Liver (tissue), 8 donors: ENCODE measurements at regions not wholly inside any gene's neighbourhood (a gene's known extent, or its start where the extent isn't known, plus 50 kb on each side); places are given as distances from the start of the nearest gene placed in this dataset.

Experiments
- DNase-seq: peaks from one replicate; pipeline ENCODE4 v3.0.0-alpha.2; 2017; ENCODE audit warnings: low spot score
- H3K27ac ChIP-seq, 2 donors: one replicate each; pipeline ENCODE4 v1.7.0; 2013; ENCODE audit warnings: inconsistent platforms in 2 of 2, low read length in 2 of 2, control low read depth in 1 of 2, low read depth in 1 of 2, mild to moderate bottlenecking in 1 of 2
- H3K27me3 ChIP-seq, 4 donors: one replicate each; pipeline versions ENCODE4 v1.6.1 to v1.7.0; 2013; ENCODE audit warnings: low read length in 3 of 4, inconsistent platforms in 1 of 4, mild to moderate bottlenecking in 1 of 4, moderate library complexity in 1 of 4; ENCODE audit not compliant: control insufficient read depth in 4 of 4, insufficient read depth in 4 of 4
- H3K36me3 ChIP-seq, 4 donors: one replicate each; pipeline versions ENCODE4 v1.6.1 to v1.7.0; 2013; ENCODE audit warnings: low read length in 3 of 4, mild to moderate bottlenecking in 3 of 4, low read depth in 1 of 4, moderate library complexity in 1 of 4; ENCODE audit not compliant: control insufficient read depth in 4 of 4, insufficient read depth in 3 of 4
- H3K4me1 ChIP-seq, 4 donors: one replicate each; pipeline versions ENCODE4 v1.6.1 to v1.7.0; 2013; ENCODE audit warnings: low read length in 3 of 4, mild to moderate bottlenecking in 3 of 4, moderate library complexity in 1 of 4; ENCODE audit not compliant: control insufficient read depth in 4 of 4, insufficient read depth in 4 of 4
- H3K4me3 ChIP-seq, 3 donors: one replicate each; pipeline versions ENCODE4 v1.6.1 to v1.7.0; 2013; ENCODE audit warnings: low read length in 3 of 3, control low read depth in 1 of 3, low read depth in 1 of 3, mild to moderate bottlenecking in 1 of 3
- H3K9ac ChIP-seq, 2 donors: one replicate each; pipeline ENCODE4 v1.7.0; 2013; ENCODE audit warnings: low read length in 2 of 2, mild to moderate bottlenecking in 2 of 2, moderate library complexity in 2 of 2, control low read depth in 1 of 2, low read depth in 1 of 2
- H3K9me3 ChIP-seq, 4 donors: one replicate each; pipeline versions ENCODE4 v1.6.1 to v1.7.0; 2013; ENCODE audit warnings: low read length in 3 of 4; ENCODE audit not compliant: control insufficient read depth in 4 of 4
- EGR1 ChIP-seq, 2 donors: IDR thresholded peaks; 2 replicates each; pipeline ENCODE4 v1.6.1; 2016 to 2018; ENCODE audit warnings: antibody characterized with exemption in 2 of 2, low read depth in 2 of 2
- FOXA2 ChIP-seq: IDR thresholded peaks from 2 replicates; pipeline ENCODE4 v1.6.1; 2016; ENCODE audit warnings: antibody characterized with exemption
- GABPA ChIP-seq, 2 donors: IDR thresholded peaks in 1 of 2; conservative IDR thresholded peaks in 1 of 2; 2 replicates each; pipeline ENCODE4 v1.6.1; 2016; ENCODE audit warnings: antibody characterized with exemption in 2 of 2, mild to moderate bottlenecking in 1 of 2, moderate library complexity in 1 of 2
- HNF4A ChIP-seq, 2 donors: conservative IDR thresholded peaks; 2 replicates each; pipeline ENCODE4 v1.6.1; 2016; ENCODE audit warnings: antibody characterized with exemption in 2 of 2, mild to moderate bottlenecking in 2 of 2
- HNF4G ChIP-seq: IDR thresholded peaks from 2 replicates; pipeline ENCODE4 v1.6.1; 2016; ENCODE audit warnings: antibody characterized with exemption
- NR2F2 ChIP-seq: IDR thresholded peaks from 2 replicates; pipeline ENCODE4 v1.6.1; 2016; ENCODE audit warnings: antibody characterized with exemption
- RAD21 ChIP-seq, 2 donors: IDR thresholded peaks; 2 replicates each; pipeline ENCODE4 v1.6.1; 2016; ENCODE audit warnings: antibody characterized with exemption in 2 of 2, mild to moderate bottlenecking in 2 of 2
- RXRA ChIP-seq, 2 donors: IDR thresholded peaks; 2 replicates each; pipeline ENCODE4 v1.6.1; 2017 to 2018; ENCODE audit warnings: antibody characterized with exemption in 2 of 2, mild to moderate bottlenecking in 1 of 2
- SP1 ChIP-seq: IDR thresholded peaks from 2 replicates; pipeline ENCODE4 v1.6.1; 2018; ENCODE audit warnings: antibody characterized with exemption, mild to moderate bottlenecking
- TAF1 ChIP-seq: conservative IDR thresholded peaks from 2 replicates; pipeline ENCODE4 v1.6.1; 2016; ENCODE audit warnings: antibody characterized with exemption, mild to moderate bottlenecking
- WGBS: extraction: QIAGEN DNeasy Blood & Tissue Kit; methylation state at CpG from one replicate; pipeline ENCODE4 v1.1.7; 2013; 5-methylcytosine and 5-hydroxymethylcytosine counted together
- TF ChIP-seq, protein P1 (sequence below): IDR thresholded peaks from 2 replicates; pipeline ENCODE4 v1.6.1; 2016; ENCODE audit warnings: antibody characterized with exemption
- TF ChIP-seq, protein P2 (sequence below): IDR thresholded peaks from 2 replicates; pipeline ENCODE4 v1.6.1; 2016; ENCODE audit warnings: antibody characterized with exemption, mild to moderate bottlenecking
- TF ChIP-seq, protein P3 (sequence below): IDR thresholded peaks from 2 replicates; pipeline ENCODE4 v1.6.1; 2016; ENCODE audit warnings: antibody characterized with exemption
- TF ChIP-seq, protein P4 (sequence below): IDR thresholded peaks from 2 replicates; pipeline ENCODE4 v1.6.1; 2016; ENCODE audit warnings: antibody characterized with exemption
- TF ChIP-seq, protein P5 (sequence below): fragments of 150-350 bp; IDR thresholded peaks from 2 replicates; pipeline ENCODE4 v1.5.1; 2017; ENCODE audit warnings: improper control_type of control experiment, low read depth, low read length; ENCODE audit not compliant: missing input control
- donor health status: healthy.
- donor health status: healthy.
- donor health status: healthy.
- donor health status: healthy.
- donor health status: healthy.

DNA sequence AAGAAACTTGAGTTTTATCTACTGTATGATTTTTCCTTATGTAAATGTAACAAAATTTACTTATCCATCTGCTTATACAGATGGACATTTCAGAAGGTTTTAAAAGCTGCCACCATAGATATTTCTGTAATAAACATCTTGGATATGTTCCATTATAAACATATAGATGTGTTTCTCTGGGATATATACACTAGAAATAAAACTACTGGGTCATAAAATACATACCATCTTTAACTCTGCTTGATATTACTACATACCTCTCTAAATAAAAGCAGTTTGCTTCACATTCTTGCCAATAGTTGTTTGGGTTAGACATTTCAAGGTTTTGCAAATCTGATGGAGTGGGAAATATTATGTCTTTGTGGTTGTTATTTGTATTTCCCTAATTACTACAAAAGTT, 220.6 kb downstream of the FBXO8 start:
- H3K36me3 ChIP-seq = no peaks in the 10 kb centered on the region
- TF ChIP-seq, protein P1, sequence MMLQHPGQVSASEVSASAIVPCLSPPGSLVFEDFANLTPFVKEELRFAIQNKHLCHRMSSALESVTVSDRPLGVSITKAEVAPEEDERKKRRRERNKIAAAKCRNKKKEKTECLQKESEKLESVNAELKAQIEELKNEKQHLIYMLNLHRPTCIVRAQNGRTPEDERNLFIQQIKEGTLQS = no peak
- no peak for DNase-seq
- no peak overlapping the region for H3K9ac ChIP-seq
- no peak overlapping the region for H3K27ac ChIP-seq
- peaks cover 0 to 4% (median 0%) of the 10 kb centered on the region in 4 donors for H3K27me3 ChIP-seq
- no peak overlapping the region for H3K4me3 ChIP-seq
- H3K9me3 ChIP-seq = no peaks in the 10 kb centered on the region
- no peaks in the 10 kb centered on the region for H3K4me1 ChIP-seq

DNA sequence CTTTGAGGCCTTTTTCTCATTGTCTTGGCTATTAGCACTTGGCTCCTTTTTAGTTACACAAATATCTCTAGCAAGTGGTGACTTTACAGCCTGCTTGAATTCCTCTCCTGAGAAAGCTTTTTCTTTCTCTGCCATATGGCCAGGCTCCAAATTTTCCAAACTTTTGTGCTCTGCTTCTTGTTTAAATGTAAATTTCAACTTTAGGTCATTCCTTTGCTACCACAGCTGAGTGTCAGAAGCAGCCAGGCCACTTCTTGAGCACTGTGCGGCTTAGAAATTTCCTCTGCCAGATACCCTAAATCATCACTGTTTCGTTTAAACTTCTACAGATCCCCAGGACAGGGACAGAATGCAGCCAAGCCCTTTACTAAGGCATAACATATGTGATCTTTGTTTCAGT, 222.4 kb downstream of the FBXO8 start:
- H3K4me1 ChIP-seq = no peaks in the 10 kb centered on the region
- no peaks in the 10 kb centered on the region for H3K27me3 ChIP-seq
- H3K36me3 ChIP-seq = no peaks in the 10 kb centered on the region
- no peak overlapping the region for H3K27ac ChIP-seq
- TF ChIP-seq HNF4G (no peak), GABPA (IDR thresholded peaks at IDR 0.05 in 1 of 2, conservative IDR thresholded peaks at IDR 0.05 in 1 of 2) (no peak), RXRA (IDR thresholded peaks at IDR 0.05) (no peak), RAD21 (IDR thresholded peaks at IDR 0.05) (no peak)
- TF ChIP-seq, protein P2, sequence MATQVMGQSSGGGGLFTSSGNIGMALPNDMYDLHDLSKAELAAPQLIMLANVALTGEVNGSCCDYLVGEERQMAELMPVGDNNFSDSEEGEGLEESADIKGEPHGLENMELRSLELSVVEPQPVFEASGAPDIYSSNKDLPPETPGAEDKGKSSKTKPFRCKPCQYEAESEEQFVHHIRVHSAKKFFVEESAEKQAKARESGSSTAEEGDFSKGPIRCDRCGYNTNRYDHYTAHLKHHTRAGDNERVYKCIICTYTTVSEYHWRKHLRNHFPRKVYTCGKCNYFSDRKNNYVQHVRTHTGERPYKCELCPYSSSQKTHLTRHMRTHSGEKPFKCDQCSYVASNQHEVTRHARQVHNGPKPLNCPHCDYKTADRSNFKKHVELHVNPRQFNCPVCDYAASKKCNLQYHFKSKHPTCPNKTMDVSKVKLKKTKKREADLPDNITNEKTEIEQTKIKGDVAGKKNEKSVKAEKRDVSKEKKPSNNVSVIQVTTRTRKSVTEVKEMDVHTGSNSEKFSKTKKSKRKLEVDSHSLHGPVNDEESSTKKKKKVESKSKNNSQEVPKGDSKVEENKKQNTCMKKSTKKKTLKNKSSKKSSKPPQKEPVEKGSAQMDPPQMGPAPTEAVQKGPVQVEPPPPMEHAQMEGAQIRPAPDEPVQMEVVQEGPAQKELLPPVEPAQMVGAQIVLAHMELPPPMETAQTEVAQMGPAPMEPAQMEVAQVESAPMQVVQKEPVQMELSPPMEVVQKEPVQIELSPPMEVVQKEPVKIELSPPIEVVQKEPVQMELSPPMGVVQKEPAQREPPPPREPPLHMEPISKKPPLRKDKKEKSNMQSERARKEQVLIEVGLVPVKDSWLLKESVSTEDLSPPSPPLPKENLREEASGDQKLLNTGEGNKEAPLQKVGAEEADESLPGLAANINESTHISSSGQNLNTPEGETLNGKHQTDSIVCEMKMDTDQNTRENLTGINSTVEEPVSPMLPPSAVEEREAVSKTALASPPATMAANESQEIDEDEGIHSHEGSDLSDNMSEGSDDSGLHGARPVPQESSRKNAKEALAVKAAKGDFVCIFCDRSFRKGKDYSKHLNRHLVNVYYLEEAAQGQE = no peak
- TF ChIP-seq, protein P1 = no peak
- TF ChIP-seq, protein P3, sequence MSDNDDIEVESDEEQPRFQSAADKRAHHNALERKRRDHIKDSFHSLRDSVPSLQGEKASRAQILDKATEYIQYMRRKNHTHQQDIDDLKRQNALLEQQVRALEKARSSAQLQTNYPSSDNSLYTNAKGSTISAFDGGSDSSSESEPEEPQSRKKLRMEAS = no peak
- 60% methylated on average over 2 of the region's 2 CpGs for WGBS
- no peak for DNase-seq
- no peak overlapping the region for H3K9ac ChIP-seq
- no peak overlapping the region for H3K4me3 ChIP-seq
- H3K9me3 ChIP-seq = no peaks in the 10 kb centered on the region

DNA sequence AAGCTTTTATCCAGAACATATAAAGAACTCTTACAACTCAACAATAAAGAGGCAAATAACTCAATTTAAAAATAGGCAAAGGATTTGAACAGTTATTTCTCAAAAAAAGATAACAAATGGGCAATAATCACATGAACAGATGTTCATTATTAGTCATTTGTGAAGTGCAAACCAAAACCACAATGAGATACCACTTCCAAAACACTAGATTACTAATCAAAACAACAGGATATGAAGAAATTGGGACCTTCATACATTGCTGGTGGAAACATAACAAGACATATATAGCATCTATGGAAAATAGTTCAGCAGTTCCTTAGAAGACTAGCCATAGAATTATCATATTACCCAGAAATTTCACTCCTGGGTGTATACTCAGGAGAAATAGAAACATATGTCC, 224.6 kb downstream of the FBXO8 start:
- no peak for DNase-seq
- Histone ChIP-seq H3K4me3 (no peak overlapping the region), H3K36me3 (no peaks in the 10 kb centered on the region), H3K27ac (no peak overlapping the region), H3K4me1 (no peaks in the 10 kb centered on the region), H3K9ac (no peak overlapping the region), H3K9me3 (no peaks in the 10 kb centered on the region), H3K27me3 (no peaks in the 10 kb centered on the region)
- TF ChIP-seq HNF4G (no peak), TAF1 (no peak), FOXA2 (no peak), SP1 (no peak), GABPA (IDR thresholded peaks at IDR 0.05 in 1 of 2, conservative IDR thresholded peaks at IDR 0.05 in 1 of 2) (no peak), EGR1 (IDR thresholded peaks at IDR 0.05; ENCODE audit: low read depth in 2 of 2) (no peak), RAD21 (IDR thresholded peaks at IDR 0.05) (no peak), NR2F2 (no peak), HNF4A (conservative IDR thresholded peaks at IDR 0.05) (no peak), RXRA (IDR thresholded peaks at IDR 0.05) (no peak)
- TF ChIP-seq, protein P4, sequence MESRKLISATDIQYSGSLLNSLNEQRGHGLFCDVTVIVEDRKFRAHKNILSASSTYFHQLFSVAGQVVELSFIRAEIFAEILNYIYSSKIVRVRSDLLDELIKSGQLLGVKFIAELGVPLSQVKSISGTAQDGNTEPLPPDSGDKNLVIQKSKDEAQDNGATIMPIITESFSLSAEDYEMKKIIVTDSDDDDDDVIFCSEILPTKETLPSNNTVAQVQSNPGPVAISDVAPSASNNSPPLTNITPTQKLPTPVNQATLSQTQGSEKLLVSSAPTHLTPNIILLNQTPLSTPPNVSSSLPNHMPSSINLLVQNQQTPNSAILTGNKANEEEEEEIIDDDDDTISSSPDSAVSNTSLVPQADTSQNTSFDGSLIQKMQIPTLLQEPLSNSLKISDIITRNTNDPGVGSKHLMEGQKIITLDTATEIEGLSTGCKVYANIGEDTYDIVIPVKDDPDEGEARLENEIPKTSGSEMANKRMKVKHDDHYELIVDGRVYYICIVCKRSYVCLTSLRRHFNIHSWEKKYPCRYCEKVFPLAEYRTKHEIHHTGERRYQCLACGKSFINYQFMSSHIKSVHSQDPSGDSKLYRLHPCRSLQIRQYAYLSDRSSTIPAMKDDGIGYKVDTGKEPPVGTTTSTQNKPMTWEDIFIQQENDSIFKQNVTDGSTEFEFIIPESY = no peak
- TF ChIP-seq, protein P3 = no peak
- TF ChIP-seq, protein P5, sequence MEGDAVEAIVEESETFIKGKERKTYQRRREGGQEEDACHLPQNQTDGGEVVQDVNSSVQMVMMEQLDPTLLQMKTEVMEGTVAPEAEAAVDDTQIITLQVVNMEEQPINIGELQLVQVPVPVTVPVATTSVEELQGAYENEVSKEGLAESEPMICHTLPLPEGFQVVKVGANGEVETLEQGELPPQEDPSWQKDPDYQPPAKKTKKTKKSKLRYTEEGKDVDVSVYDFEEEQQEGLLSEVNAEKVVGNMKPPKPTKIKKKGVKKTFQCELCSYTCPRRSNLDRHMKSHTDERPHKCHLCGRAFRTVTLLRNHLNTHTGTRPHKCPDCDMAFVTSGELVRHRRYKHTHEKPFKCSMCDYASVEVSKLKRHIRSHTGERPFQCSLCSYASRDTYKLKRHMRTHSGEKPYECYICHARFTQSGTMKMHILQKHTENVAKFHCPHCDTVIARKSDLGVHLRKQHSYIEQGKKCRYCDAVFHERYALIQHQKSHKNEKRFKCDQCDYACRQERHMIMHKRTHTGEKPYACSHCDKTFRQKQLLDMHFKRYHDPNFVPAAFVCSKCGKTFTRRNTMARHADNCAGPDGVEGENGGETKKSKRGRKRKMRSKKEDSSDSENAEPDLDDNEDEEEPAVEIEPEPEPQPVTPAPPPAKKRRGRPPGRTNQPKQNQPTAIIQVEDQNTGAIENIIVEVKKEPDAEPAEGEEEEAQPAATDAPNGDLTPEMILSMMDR = no peak
- TF ChIP-seq, protein P2 = no peak
